ENCODE measurements at regions not wholly inside any gene's neighbourhood (a gene's known extent, or its start where the extent isn't known, plus 50 kb on each side); places are given as distances from the start of the nearest gene placed in this dataset.

DNA sequence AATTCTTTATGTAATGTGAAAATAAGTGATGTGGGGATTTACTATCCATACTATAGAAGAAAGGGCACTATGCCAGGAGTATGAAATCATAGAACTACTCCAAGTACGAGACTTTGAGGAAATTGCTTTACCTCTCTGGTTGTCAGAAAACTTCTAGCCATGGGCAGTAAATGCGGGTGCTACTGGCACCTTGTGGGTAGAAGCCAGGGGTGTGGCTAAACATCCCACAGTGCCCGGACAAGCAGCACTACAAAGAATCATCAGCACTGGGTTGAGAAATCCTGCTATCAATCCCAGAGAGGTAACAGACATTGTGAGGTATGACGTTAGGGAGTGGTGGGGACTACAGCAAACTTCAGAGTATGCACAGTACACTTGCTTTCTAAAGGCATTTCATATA is 453.5 kb upstream of the TNP1 start:
- H3K4me1 ChIP-seq: peaks cover 0 to 8% (median 0%) of the 10 kb centered on the region in 9 donors
- WGBS, 2 donors: 96 to 97% methylated on average over 4 of the region's 4 CpGs

DNA sequence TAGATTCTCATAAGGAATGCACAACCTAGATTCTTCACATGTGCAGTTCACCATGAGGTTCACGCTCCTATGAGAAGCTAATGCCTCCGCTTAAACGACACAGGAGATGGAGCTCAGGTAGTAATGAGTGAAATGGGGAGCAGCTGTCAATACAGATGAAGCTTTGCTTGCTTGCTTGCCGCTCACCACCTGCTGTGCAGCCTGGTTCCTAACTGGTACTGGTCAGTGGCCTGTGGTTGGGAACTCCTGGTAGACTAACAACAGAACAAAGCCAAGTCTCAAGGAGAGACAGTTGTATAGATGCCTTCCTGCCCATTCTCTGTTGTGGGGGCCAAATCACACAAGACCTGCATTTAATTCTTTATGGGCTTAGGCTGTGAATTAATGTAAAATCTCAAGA is 449.2 kb upstream of the TNP1 start:
- no peaks in the 10 kb centered on the region for H3K4me1 ChIP-seq
- WGBS, 2 donors: 95 to 96% methylated on average over 4 of the region's 4 CpGs
- TF ChIP-seq, protein P1, sequence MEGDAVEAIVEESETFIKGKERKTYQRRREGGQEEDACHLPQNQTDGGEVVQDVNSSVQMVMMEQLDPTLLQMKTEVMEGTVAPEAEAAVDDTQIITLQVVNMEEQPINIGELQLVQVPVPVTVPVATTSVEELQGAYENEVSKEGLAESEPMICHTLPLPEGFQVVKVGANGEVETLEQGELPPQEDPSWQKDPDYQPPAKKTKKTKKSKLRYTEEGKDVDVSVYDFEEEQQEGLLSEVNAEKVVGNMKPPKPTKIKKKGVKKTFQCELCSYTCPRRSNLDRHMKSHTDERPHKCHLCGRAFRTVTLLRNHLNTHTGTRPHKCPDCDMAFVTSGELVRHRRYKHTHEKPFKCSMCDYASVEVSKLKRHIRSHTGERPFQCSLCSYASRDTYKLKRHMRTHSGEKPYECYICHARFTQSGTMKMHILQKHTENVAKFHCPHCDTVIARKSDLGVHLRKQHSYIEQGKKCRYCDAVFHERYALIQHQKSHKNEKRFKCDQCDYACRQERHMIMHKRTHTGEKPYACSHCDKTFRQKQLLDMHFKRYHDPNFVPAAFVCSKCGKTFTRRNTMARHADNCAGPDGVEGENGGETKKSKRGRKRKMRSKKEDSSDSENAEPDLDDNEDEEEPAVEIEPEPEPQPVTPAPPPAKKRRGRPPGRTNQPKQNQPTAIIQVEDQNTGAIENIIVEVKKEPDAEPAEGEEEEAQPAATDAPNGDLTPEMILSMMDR (IDR thresholded peaks at IDR 0.05): no peak

More for the DNA sequence above, 453.5 kb upstream of the TNP1 start:
- intact Hi-C loops (cut with DNase I): no loop called here
- H3K4me3 ChIP-seq: no peak overlapping the region
- H3K9me3 ChIP-seq: peaks cover 0 to 16% (median 3%) of the 10 kb centered on the region in 11 donors
- peaks cover 0 to 71% (median 0%) of the 10 kb centered on the region in 7 donors for H3K27me3 ChIP-seq
- H3K36me3 ChIP-seq: no peaks in the 10 kb centered on the region
- no peak overlapping the region for H3K27ac ChIP-seq
- no peak for ATAC-seq
- TF ChIP-seq, protein P1 (IDR thresholded peaks at IDR 0.05): no peak
- DNase-seq: no peak

DNA sequence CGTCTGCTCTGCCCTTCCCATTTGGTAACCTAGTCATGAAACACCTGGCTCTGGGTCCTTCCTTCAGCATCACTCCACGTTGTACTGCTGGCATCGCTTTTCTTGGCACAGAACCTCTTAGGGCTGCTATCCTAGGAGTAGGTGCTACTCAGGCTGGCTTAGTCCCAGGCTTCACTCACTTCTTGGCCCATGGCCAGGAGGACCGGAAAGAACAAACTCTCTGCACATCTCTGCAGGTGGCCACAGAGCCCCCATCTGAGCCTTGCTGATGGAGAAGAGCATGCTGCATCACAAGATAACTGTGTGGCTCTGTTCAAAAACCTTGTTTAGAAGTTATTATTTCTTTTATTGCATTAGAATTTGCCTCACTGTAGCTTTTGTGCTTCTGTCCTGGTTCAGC is 447.2 kb upstream of the TNP1 start:
- intact Hi-C loops (cut with DNase I): no loop called here
- Histone ChIP-seq H3K9me3 (no peaks in the 10 kb centered on the region), H3K36me3 (no peaks in the 10 kb centered on the region), H3K4me1 (no peaks in the 10 kb centered on the region), H3K27ac (no peak overlapping the region), H3K27me3 (peaks cover 0 to 68% (median 0%) of the 10 kb centered on the region in 7 donors), H3K4me3 (no peak overlapping the region)
- WGBS, 2 donors: 56 to 59% methylated on average over 4 of the region's 4 CpGs
- TF ChIP-seq, protein P1 (IDR thresholded peaks at IDR 0.05): no peak
- DNase-seq (no peak), ATAC-seq (no peak)

More for the DNA sequence above, 449.2 kb upstream of the TNP1 start:
- no peak for ATAC-seq
- H3K9me3 ChIP-seq: no peaks in the 10 kb centered on the region
- DNase-seq: no peak
- no peak overlapping the region for H3K27ac ChIP-seq
- intact Hi-C loops (cut with DNase I): no loop called here
- H3K27me3 ChIP-seq: peaks cover 0 to 75% (median 0%) of the 10 kb centered on the region in 7 donors
- no peak overlapping the region for H3K4me3 ChIP-seq
- H3K36me3 ChIP-seq: no peaks in the 10 kb centered on the region

DNA sequence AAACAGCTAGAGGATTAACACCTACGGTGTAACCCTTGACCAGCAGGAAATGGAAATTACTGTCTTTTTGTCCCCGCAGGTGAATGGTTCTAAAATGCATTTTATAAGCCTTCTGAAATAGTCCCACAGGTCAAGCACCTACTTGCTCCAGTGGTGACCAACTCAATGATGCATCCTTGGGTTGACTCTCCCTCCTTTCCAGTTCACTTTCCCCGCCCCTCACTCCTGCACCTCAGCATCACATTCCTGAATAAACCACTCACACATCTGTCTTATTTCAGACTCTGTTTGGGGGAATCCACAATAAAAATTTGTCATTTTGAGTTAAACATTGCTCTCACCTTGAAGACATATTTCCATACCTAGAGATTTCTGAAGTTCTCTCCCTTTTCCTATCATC is 446.0 kb upstream of the TNP1 start:
- H3K36me3 ChIP-seq: no peaks in the 10 kb centered on the region
- intact Hi-C loops (cut with DNase I): no loop called here
- H3K27ac ChIP-seq: no peak overlapping the region
- no peak overlapping the region for H3K4me3 ChIP-seq
- H3K9me3 ChIP-seq: no peaks in the 10 kb centered on the region
- ATAC-seq (no peak), DNase-seq (no peak)
- WGBS, 2 donors: 96 to 97% methylated on average over 3 of the region's 3 CpGs
- H3K27me3 ChIP-seq: peaks cover 0 to 64% (median 0%) of the 10 kb centered on the region in 7 donors
- peaks cover 0 to 7% (median 5%) of the 10 kb centered on the region in 9 donors for H3K4me1 ChIP-seq
- TF ChIP-seq, protein P1 (IDR thresholded peaks at IDR 0.05): no peak
